CD4-positive, alpha-beta T cell (primary cell): ENCODE measurements at regions not wholly inside any gene's neighbourhood (a gene's known extent, or its start where the extent isn't known, plus 50 kb on each side); places are given as distances from the start of the nearest gene placed in this dataset.

Experiments
- ATAC-seq: fragments of 200-7000 bp; cut with Tn5 transposase; one replicate; pipeline ENCODE4 v1.10.0; 2022; ENCODE audit warnings: mild to moderate bottlenecking; ENCODE audit not compliant: poor library complexity
- CTCF ChIA-PET: fragments of 350-600 bp; sonication (Branson Sonifier 250); formaldehyde crosslinking; loops from one replicate; lab custom pipeline; 2021; ENCODE audit warnings: antibody characterized with exemption, inconsistent platforms; lab: Charles Lee
- POLR2A ChIA-PET: fragments of 350-600 bp; sonication (Branson Sonifier 250); formaldehyde crosslinking; loops from one replicate; lab custom pipeline; 2021; ENCODE audit warnings: antibody characterized with exemption, inconsistent platforms; lab: Charles Lee
- DNase-seq, 14 experiments: peaks; one replicate each; pipeline ENCODE4 v3.0.0-alpha.2; 2013 to 2020; ENCODE audit warnings: mixed read lengths in 2 of 14
- H3K27ac ChIP-seq, 2 donors: one replicate each; pipeline versions ENCODE4 v1.5.1 to v1.7.0; 2013; ENCODE audit warnings: low read length in 2 of 2, low read depth in 1 of 2, mild to moderate bottlenecking in 1 of 2
- H3K27me3 ChIP-seq, 2 experiments: 1 replicate in 1 of 2; 2 replicates in 1 of 2; pipeline versions ENCODE4 v1.6.1 to v1.7.0; 2013; ENCODE audit warnings: low read length in 2 of 2, control low read depth in 1 of 2, mild to moderate bottlenecking in 1 of 2, moderate library complexity in 1 of 2; ENCODE audit not compliant: insufficient read depth in 2 of 2, control insufficient read depth in 1 of 2
- H3K36me3 ChIP-seq: one replicate; pipeline ENCODE4 v1.6.1; 2013; ENCODE audit warnings: low read length, control low read depth; ENCODE audit not compliant: insufficient read depth
- H3K4me1 ChIP-seq: one replicate; pipeline ENCODE4 v1.6.1; 2013; ENCODE audit warnings: low read length, control low read depth; ENCODE audit not compliant: insufficient read depth
- H3K4me3 ChIP-seq: one replicate; pipeline ENCODE4 v1.5.1; 2013; ENCODE audit warnings: mild to moderate bottlenecking, low read length, moderate library complexity
- H3K9me3 ChIP-seq, 2 experiments: 1 replicate in 1 of 2; 2 replicates in 1 of 2; pipeline versions ENCODE4 v1.6.1 to v1.7.0; 2013; ENCODE audit warnings: low read length in 2 of 2, mild to moderate bottlenecking in 2 of 2, control low read depth in 1 of 2, moderate library complexity in 1 of 2; ENCODE audit not compliant: control insufficient read depth in 1 of 2, insufficient read depth in 1 of 2
- H3K27ac Mint-ChIP-seq: one replicate; pipeline ENCODE4 v1.8.0; 2020; ENCODE audit warnings: mixed read lengths
- H3K27me3 Mint-ChIP-seq: one replicate; pipeline ENCODE4 v1.8.0; 2021; ENCODE audit warnings: mixed read lengths
- H3K36me3 Mint-ChIP-seq: one replicate; pipeline ENCODE4 v1.8.0; 2021; ENCODE audit warnings: low read depth, mixed read lengths
- H3K4me1 Mint-ChIP-seq: one replicate; pipeline ENCODE4 v1.8.0; 2021; ENCODE audit warnings: low read depth, mixed read lengths
- H3K4me3 Mint-ChIP-seq: one replicate; pipeline ENCODE4 v1.8.0; 2020; ENCODE audit warnings: mild to moderate bottlenecking, mixed read lengths
- H3K9me3 Mint-ChIP-seq: one replicate; pipeline ENCODE4 v1.8.0; 2020; ENCODE audit warnings: mixed read lengths
- intact Hi-C, 2 experiments: fragments of 100-400 bp; cut with DNase I in 1 of 2; cut with micrococcal nuclease in 1 of 2; formaldehyde crosslinking; loops; one replicate each; pipeline versions ENCODE4 v1.15.1 to v1.9.0; 2023 to 2025; cut with DNase I, micrococcal nuclease
- TF ChIP-seq, protein P1 (sequence below): fragments of 200-600 bp; IDR thresholded peaks from one replicate; pipeline ENCODE4 v1.8.0; 2022; ENCODE audit warnings: antibody characterized with exemption, mild to moderate bottlenecking

DNA sequence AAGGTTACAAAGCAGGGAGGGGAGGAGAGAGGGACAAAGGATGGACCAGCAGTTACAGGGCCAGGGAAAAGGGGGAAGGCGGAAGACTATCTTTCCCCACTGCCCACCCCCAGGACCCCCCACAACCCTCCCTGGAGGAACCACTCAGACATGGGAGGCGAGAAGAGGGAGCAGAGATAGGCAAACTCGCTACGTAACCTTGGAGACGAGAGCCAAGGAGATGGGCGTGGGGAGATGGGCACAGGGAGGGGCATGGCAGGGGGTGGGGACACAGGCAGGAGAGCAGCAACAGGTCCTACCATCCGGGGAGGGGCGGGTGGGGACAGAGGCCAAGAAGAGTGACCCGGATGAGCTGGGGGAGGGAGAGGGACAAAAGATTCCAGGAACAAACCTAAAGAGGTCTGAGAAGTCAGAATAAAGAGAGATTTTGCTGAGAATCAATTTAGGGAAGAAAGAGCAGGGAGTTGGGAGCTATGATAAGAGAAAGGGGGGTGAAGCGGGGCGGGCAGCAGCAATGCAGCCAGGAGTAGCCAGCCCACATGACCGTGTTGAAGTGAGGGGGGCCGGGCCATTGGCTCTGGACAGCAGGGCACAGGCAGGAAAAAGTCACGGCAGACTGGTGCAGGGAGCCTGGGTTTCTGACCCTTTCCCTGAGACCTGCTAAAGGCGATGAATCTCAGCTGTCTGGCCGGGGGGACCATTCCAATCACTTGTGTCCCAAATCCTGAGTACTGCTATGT lies 128.4 kb downstream of the BUD13 start:
- POLR2A ChIA-PET: no interaction called here
- peaks cover 0 to 4% of the 10 kb centered on the region in 2 experiments for H3K27me3 ChIP-seq
- H3K9me3 ChIP-seq: peaks cover 0 to 5% of the 10 kb centered on the region in 2 experiments
- TF ChIP-seq, protein P1, sequence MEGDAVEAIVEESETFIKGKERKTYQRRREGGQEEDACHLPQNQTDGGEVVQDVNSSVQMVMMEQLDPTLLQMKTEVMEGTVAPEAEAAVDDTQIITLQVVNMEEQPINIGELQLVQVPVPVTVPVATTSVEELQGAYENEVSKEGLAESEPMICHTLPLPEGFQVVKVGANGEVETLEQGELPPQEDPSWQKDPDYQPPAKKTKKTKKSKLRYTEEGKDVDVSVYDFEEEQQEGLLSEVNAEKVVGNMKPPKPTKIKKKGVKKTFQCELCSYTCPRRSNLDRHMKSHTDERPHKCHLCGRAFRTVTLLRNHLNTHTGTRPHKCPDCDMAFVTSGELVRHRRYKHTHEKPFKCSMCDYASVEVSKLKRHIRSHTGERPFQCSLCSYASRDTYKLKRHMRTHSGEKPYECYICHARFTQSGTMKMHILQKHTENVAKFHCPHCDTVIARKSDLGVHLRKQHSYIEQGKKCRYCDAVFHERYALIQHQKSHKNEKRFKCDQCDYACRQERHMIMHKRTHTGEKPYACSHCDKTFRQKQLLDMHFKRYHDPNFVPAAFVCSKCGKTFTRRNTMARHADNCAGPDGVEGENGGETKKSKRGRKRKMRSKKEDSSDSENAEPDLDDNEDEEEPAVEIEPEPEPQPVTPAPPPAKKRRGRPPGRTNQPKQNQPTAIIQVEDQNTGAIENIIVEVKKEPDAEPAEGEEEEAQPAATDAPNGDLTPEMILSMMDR: no peak
- Mint-ChIP-seq H3K27me3 (no peaks in the 10 kb centered on the region), H3K4me3 (no peak overlapping the region), H3K36me3 (no peaks in the 10 kb centered on the region), H3K9me3 (no peaks in the 10 kb centered on the region), H3K4me1 (no peaks in the 10 kb centered on the region), H3K27ac (no peak overlapping the region)
- no peak for ATAC-seq
- intact Hi-C loops: no loop called here
- H3K4me3 ChIP-seq: no peak overlapping the region
- H3K4me1 ChIP-seq: no peaks in the 10 kb centered on the region
- no peak overlapping the region for H3K27ac ChIP-seq
- H3K36me3 ChIP-seq: no peaks in the 10 kb centered on the region
- CTCF ChIA-PET: no interaction called here
- DNase-seq: no peak

DNA sequence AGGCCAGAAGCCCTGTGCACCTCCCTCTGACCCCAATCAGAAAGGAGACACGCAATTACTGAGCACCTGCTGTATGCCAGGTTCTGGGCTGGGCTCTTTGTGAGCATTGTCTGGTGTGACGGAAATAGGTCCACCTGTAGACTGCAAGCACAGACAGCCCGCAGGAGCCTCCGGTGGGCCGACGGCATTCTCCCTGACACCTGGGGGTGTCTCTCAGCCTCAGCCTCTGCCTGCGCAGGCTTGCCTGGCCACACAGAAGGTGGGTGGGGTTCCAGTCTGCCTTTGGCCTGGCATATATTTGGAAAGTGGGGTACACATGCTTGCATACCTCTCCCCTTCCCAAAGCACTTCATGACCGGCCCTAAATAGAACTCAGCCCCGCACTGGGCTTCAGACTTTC lies 129.3 kb downstream of the BUD13 start:
- intact Hi-C loops: no loop called here
- Mint-ChIP-seq H3K4me3 (no peak overlapping the region), H3K4me1 (no peaks in the 10 kb centered on the region), H3K9me3 (no peaks in the 10 kb centered on the region), H3K27ac (no peak overlapping the region), H3K27me3 (no peaks in the 10 kb centered on the region), H3K36me3 (no peaks in the 10 kb centered on the region)
- peaks cover 0 to 4% of the 10 kb centered on the region in 2 experiments for H3K27me3 ChIP-seq
- ChIA-PET CTCF (no interaction called here), POLR2A (no interaction called here)
- no peaks in the 10 kb centered on the region for H3K36me3 ChIP-seq
- ATAC-seq: no peak
- H3K4me3 ChIP-seq: no peak overlapping the region
- no peak overlapping the region for H3K27ac ChIP-seq
- H3K9me3 ChIP-seq: peaks cover 0 to 5% of the 10 kb centered on the region in 2 experiments
- TF ChIP-seq, protein P1: no peak
- no peaks in the 10 kb centered on the region for H3K4me1 ChIP-seq
- no peak for DNase-seq

DNA sequence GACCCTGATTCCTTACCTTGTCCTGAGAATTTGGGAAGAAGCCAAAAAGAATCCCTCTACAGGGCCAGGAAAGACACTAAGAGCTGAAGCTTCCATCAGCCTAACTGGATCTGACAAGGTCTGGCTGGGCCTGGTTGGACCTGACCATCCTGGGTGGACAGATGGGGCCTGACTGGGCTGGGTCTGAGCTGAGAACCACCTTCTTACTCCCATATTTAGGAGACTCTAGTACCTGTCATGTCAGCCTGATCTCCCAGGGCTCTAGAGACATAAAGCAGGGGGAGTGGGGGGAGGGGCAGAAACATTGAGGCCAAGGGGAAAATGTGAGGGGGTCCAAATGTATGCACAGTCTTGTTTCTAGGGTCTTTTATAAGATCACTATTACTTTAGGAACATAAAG lies 129.9 kb downstream of the BUD13 start:
- no peak overlapping the region for H3K4me3 Mint-ChIP-seq
- no peak for ATAC-seq
- TF ChIP-seq, protein P1: no peak
- no peaks in the 10 kb centered on the region for H3K36me3 Mint-ChIP-seq
- H3K27me3 ChIP-seq: peaks cover 0 to 4% of the 10 kb centered on the region in 2 experiments
- no peak overlapping the region for H3K27ac Mint-ChIP-seq
- no peak overlapping the region for H3K4me3 ChIP-seq
- no peaks in the 10 kb centered on the region for H3K9me3 Mint-ChIP-seq
- no peaks in the 10 kb centered on the region for H3K27me3 Mint-ChIP-seq
- no peak overlapping the region for H3K27ac ChIP-seq
- no peak for DNase-seq
- H3K36me3 ChIP-seq: no peaks in the 10 kb centered on the region
- no peaks in the 10 kb centered on the region for H3K4me1 ChIP-seq
- peaks cover 0 to 5% of the 10 kb centered on the region in 2 experiments for H3K9me3 ChIP-seq
- ChIA-PET CTCF (no interaction called here), POLR2A (no interaction called here)
- no peaks in the 10 kb centered on the region for H3K4me1 Mint-ChIP-seq
- intact Hi-C loops: no loop called here
